IPS DF 19.7 (cell line): ENCODE measurements at regions not wholly inside any gene's neighbourhood (a gene's known extent, or its start where the extent isn't known, plus 50 kb on each side); places are given as distances from the start of the nearest gene placed in this dataset.

Source experiments
- DNase-seq: peaks from one replicate; pipeline ENCODE4 v3.0.0-alpha.2; 2013; ENCODE audit warnings: low read depth, low spot score

- DNase-seq: no peak
Observed at GRCh38 chr2:64221935-64222334, 77.7 kb upstream of the PELI1 start.

- no peak for DNase-seq
Observed at GRCh38 chr2:64222351-64222750, 78.1 kb upstream of the PELI1 start.

- no peak for DNase-seq
Observed at GRCh38 chr2:64223055-64223454, 78.8 kb upstream of the PELI1 start.

DNA sequence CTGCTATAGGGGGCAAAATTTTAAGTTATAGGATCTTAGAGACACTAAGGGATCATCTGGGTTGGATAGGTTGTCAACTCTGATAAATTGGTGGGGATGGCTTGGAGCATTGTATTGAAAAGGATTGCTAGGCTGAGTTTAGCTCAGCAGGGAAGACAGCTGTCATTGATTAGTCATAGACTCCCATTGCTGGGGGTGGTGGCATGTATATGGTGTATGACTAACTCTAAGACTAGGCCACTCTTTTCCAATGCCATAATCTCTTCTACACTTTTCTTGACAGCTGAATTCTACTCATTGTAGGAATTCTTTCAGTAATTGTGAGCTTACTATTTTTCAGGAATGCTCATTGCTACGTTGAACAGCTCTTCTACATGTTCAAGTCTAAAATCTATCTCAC lies 81.3 kb upstream of the PELI1 start:
- DNase-seq: no peak

- DNase-seq: no peak
Observed at GRCh38 chr2:64226611-64227010, 82.4 kb upstream of the PELI1 start.

DNA sequence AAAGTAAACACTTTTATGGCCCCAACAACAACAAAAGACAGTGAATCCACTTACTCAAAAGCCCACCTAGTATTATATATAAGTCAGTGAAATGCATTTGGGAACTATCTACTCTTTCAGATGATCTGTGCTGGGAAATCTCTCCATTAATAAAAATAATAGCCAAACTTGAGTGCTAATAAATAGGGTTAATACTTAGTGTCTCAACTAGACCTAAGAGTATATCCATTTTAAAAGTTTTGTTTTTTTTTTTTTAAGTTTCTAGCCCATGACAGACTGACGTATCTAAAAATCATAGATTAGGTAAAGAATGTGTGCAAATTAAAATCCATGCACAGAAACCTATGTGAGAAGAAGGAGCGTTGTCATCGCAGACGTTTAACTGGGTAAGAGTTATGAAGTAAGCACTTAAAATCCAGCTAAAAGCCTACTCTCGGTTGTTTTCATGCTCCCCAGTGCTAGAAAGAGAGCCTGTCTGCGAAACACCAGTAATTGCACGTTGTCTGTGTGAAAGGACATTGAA lies 83.4 kb upstream of the PELI1 start:
- DNase-seq: no peak

DNA sequence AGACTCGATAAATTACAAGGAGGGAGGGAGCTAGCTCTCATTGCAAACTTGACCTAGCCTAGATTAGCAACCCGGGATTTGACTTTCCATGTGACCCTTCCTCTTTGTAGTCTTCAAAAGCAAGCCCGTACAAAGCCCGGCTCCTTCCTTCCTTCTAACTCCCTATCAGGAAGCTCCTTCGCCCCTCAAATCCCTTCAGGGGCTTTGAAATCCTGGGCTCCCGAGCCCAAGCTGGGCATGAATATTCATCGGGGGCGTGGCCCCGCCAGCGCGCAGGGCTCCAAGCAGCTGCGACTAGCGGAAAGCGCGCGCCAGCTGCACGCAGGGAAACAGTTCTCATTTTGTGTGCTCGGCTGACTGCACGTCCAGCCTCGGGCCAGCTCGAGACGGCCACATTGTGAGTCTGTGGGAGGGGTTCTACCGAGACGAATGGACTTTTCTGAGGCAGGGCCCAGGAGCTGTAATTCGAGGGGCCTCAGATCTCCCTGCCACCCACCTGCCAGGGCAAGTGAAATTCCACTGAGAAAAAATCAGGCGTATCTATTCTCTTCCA lies 84.0 kb upstream of the PELI1 start:
- peak; percentile 96 for DNase-seq

DNA sequence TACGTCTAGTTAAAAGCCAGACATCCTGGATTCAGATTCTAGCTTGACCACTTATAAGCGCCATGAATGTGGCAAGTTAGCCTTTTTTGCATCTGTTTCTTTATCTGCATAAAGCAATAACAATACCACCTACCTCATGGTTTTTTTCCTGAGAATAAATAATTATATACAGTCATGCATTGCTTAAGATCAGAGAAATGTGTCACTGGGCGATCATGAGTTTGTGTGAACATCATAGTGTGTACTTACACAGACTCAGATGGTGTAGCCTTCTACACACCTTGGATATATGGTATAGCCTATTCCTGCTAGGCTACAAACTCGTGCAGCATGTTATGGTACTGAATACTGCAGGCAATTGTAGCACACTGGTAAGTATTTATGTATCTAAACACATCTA lies 84.7 kb upstream of the PELI1 start:
- DNase-seq: no peak

DNA sequence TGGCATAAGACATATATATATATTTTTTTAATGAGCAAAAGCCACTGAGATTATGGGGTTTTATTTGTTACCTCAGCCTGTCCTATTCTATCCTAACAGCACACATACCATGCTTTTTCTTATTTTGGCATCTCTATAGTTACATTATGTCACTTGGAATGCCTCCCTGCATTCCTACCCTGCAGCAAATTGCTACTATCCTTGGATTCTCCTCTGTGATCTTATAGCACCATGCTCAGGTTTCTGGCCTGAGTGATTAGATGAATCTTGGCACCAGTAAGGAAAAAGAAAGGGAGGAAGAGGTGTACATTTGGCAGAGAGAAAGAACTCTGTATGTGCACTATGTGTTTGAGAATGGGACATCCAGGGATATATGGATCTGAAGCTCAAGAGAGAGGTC lies 86.3 kb upstream of the PELI1 start:
- no peak for DNase-seq

GRCh38 chr2:64232266-64232665 lies 88.0 kb upstream of the PELI1 start:
- no peak for DNase-seq

DNA sequence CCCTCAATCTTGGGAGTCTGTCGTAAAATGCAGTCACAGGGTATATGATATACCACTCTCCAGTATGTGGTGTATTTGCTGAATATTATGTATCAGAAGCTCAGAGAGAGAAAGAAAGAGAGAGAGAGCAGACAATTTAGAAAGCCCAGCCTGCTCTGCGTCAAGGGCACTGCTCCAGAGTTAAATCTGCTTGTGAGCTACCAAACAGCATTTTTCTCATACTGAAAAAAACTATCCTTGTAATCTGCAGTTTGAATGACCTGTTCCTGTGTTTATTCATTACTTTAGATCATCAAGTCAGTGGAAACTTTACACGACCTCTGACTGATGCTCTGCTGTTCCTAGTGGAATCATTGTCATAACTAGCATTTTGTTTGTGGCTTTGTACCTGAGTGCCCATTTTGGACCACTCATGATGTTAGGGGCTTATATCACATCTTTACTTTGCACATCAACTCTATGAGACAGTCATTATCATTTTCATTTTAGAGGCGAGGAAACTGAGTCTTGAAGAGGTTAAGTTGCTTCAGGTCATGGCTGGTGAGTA lies 89.2 kb upstream of the PELI1 start:
- no peak for DNase-seq

DNA sequence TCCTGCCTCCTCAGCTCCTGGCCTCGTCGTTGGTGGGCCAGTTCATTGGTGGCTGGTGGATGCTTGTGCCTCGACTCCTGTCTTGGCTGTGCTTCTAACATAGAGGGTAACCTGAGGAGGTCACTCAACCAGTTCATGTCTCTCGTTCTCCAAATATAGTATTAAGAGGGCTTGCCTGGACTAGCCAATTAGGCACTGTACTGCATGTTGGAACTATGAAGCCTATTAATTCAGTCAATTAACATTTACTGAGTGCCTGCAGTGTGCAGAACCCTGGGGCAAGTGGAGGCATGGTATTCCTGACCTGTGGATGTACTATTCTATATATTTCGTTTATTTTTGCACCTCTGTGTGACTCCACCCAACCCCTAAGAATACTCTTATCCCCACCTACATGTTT lies 89.9 kb upstream of the PELI1 start:
- DNase-seq: no peak

- DNase-seq: no peak
Observed at GRCh38 chr2:64234785-64235184, 90.6 kb upstream of the PELI1 start.

DNA sequence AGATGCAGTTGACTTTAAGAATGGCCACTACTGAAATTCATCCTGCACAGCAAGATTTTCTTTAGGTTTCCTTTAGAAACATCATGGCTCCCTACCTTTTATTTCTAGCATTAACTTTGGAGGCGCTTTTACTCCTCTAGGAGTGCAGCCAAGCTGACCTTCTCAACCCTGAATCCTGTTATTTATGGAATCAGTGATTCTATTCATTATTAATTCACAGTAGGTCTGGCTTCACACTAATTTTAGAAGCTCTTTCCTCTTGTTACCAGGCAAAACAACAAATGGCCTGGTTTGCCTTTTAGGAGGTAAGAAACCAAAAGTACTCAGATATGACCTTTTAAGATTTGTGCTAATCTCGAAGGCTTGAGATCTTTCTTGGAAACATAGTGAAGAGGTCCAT lies 93.0 kb upstream of the PELI1 start:
- no peak for DNase-seq

GRCh38 chr2:64238799-64239198 lies 94.6 kb upstream of the PELI1 start:
- DNase-seq: no peak

DNA sequence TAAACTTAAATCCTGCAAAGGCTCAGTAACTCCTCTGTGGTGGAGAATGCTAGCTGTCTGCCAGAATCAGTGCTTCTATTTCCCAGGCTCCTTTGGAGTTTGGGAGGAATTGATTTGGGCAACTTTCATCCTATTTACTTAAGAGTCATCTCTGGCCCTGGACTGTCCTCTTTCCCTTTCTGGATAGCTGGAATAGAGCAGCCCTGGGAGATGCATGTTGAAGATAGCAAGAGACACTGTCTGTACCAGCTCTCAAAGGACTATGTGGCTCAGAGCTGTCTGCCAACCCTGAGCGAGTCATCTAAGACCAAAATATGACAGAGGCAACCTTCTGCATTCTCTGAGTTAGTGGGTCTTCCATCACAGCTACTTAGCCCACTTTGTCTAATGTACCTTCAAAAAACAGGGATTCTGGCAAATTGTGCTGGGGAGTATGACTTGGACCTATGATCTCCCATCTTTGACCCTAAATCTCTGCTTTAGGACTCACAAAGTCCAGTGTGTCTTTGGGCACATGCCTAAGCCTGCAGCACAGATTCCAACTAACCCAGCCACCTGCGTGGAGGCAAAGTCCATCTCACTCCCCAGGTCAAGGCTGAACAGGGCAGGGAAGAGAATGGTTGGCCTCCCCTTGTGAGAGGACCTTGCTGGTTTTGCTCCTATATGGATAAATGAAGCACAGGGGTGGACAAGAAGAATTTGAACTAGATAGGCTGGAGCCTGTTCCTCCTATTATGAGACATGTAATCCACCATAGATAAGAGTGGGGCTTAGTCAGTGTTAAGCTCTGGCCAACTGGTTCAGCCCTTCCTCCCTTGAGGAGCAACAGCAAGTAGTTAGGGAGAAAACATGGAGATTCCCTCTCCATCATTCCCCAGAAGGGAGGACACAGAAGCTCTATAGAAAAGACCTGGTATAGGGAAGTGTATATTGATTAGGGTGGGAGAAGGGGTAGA lies 99.1 kb upstream of the PELI1 start:
- DNase-seq: no peak

DNA sequence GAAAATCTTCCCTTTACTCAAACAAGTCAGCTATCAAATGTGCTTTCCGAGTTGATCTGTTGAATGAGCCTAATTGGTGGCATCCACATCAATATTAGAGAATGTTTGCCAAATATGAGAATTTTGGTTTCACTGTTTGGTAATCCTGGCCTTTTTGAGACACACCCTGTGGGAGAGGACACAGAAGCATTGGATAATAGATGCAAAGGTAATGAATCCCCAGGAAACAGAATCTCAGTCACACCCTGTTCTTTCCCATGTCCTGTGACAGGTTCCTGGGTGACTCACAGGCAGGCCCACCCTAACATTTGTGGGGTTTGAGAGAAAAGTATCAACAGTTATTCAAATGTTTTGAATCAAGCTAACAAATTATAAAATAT lies 99.8 kb upstream of the PELI1 start:
- no peak for DNase-seq

GRCh38 chr2:64245631-64246030 lies 101.4 kb upstream of the PELI1 start:
- no peak for DNase-seq

GRCh38 chr2:64246962-64247361 lies 102.7 kb upstream of the PELI1 start:
- no peak for DNase-seq

DNA sequence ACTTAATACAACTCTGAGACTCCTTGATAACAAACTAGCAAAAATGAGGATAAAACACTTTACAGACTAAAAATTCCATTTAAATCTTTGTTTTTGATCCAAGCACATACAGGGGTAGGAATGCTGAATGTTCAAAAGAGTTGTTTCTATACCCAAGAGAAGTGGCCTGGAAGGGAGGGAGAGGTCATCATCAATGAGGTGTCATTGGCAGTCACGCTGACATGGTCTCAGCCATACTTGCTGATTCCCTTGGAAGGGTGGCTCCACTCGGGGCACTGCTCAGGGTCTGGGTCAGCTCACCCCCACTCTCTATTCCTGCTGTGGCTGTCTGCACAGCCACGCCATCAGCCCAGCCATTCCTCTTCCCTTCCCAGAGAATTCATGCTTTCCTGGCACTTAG lies 105.2 kb upstream of the PELI1 start:
- no peak for DNase-seq

- DNase-seq: no peak
Observed at GRCh38 chr2:64250063-64250462, 105.8 kb upstream of the PELI1 start.

GRCh38 chr2:64250751-64251423 lies 106.7 kb upstream of the PELI1 start:
- DNase-seq: no peak
